Right hindlimb (tissue), 1 donor: ENCODE measurements at regions not wholly inside any gene's neighbourhood (a gene's known extent, or its start where the extent isn't known, plus 50 kb on each side); places are given as distances from the start of the nearest gene placed in this dataset.

Experiments used
- DNase-seq: peaks from one replicate; pipeline ENCODE4 v3.0.0-alpha.2; 2018

DNA sequence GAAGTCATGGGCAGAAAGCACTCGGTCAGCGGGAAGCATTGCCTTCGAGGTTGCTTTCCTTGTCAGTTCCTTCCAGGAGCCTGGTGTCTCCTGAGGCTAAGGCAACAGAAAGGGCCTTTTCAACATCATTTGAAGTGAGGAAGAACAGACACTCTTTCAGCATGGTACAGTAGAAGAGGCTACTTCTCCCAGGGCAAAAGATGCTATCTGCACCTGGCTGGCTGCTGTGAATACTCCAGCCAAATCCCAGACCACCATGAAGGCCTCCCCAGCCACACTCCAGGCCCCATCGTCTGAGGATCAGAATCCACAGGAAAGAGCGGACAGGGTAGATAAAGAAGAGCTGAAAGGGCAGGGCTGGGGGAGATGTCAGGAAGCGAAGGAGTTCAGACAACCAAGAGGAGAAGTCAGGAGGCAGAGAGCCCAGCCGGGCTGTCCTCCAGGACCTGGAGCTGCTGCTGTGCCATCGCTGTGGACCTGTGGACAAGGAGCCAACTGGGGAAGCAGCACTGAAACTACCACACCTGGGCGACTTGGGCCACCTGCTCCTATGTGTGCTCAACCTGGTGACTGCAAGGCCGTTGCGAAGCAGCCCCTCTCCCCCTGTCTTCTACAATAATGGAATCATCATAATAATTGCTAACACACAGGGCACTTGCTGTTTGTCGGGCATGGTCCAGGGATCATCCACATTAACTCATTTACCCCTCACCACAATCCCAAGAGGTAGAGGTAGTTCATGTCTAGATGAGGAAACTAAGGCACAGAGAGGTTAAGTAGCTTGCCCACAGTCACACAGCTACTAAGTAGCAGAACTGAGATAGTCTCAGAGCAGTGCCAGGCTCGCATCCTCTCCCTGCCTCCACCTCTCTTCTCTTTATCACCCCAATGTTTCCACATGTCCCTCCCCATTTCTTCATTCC, 88.0 kb upstream of the ZBTB40 start:
- DNase-seq: no peak

DNA sequence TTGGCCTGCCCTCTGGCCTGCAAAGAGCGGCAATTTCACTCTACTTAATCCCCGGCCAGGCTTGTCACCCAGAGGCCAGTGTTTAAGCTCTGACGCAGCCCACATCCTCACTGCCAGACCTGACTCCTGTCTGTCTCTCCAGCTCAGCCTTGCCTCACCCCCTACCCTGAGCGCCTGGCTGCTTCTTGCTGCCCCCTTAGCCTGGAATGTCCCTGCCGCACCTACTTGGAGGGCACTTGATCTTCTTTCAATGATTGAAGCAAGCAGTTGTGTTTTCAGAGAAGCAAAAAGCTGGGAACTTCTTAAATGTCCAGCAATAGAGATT, 87.4 kb upstream of the ZBTB40 start:
- no peak for DNase-seq

DNA sequence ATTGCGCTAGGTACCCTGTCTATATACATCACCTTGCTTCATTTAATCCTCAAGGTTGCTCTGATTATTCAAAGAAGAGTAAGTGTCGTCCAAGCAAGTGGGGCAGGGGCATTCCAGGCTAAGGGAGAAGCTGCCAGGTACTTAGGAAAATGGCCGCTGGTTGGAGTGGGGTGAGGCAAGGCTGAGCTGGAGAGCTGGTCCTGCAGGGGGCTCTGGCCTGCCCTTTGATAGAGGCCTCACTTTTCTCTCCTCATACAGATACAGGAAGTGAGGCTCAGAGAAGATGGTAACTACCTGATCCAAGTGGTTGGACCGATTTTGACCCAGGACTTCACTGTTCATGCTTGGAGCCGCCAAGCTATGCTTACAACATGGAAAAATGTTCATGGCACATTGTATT, 86.9 kb upstream of the ZBTB40 start:
- no peak for DNase-seq

DNA sequence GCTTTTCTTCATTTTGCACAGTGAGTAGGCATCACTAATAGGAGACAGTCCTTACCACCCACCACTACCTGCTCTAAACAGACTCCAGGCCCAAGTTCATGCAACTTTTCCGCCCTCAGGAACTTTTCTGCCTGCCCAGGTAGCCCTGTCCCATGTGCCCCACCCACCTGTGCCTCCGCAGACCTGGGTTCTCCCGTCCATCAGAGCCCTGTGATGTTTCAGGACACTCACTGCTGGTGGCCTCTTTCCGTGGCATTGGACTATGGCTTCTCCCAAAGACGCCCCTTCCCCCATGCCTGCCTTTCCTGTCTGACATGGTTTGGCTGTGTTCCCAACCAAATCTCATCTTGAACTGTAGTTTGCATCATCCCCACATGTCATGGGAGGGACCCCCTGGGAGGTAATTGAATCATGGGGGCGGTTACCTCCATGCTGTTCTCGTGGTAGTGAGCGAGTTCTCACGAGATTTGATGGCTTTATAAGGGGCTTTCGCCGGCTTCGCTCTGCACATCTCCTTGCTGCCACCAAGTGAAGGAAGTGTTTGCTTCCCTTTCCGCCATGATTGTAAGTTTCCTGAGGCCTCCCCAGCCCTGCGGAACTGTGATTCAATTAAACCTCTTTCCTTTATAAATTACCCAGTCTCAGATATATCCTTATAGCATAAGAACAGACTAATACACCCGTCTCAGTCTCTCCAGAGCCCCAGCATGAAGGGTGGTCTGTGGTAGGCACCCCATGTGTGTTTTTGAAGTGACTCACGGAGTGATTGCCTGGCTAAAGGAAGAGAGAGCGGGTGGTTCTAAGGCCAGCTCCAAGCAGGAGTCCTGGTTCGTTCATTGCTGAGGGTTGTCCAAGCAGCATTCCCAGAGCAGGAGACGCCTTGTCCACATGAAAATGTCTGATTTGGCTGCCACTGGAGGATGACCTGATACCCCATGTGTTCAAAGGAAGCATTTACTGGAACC, 86.0 kb upstream of the ZBTB40 start:
- DNase-seq: no peak

DNA sequence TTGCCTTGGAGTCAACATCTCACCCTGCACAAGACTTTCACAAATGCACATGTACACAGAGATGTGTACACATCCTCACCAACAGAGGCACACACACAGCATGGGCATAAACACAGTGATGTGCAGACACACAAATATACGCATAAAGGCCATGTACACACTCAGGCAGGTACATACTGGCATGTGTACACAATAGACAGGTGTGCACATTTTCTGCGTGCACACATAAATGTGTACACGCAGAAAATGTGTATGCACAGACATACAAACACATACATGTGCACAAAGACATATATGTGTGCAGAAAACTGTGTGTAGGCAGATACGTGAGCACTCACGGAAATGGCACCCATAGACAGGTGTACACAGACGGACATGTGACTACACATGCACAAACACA, 85.3 kb upstream of the ZBTB40 start:
- DNase-seq: no peak

DNA sequence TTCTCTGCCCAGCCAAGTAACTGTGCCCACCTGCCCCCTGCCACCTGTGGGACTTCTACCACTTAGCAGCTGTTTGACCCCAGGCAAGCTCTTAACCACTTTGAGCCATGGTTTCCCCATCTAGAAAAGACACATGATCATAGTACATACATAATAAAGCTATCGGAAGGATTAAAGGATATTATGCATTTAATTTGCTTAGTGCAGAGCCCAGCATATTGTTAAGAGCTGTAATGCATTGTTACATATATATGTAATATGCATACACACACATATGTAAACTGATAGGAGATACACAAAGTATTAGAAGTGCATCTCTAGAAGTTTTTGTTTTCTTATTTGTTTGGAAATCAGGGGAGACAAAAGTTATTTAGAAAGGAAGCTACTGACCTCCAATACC, 83.5 kb upstream of the ZBTB40 start:
- DNase-seq: no peak

DNA sequence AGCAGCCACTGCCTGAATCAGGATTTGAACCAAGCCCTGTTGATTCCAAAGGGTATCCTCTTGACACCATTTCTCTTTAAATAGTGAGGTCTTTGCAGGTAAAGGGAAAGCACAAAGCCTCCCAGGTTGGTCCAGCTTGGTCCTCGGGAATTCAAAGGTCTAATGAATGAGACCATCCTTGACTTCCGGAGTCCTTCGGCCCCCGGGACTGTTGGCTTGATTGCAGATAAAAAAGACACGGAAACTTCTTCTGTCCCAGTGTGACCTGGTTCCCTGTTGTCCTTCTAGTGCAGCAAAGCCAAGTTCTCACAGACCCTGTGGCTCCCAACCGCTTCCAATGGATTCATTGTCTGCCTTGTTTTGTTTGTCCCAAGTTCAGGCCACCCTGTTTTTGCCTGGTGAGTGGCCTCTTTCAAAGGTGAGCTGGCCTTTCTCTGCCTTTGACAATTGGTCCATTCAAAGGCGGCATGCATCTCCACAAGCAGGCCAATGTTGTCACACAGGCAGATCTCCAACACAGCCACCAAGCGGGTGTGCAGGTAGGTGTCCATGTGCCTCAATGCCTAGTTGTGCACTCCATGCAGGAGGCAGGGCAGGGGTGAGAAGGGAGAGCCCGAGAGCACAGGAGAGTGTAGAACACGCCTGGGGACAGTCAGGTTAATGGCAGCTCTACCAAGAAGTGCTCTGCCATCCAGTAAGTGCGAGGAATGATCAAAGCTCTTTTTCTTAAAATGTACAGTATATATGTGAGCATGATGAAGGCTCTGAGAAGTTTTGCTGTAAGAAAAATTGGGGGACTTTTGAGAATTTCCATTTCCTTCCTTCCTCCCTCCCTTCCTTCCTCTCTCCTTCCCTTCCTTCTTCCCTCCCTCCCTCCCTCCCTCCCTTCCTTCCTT, 82.1 kb upstream of the ZBTB40 start:
- no peak for DNase-seq

DNA sequence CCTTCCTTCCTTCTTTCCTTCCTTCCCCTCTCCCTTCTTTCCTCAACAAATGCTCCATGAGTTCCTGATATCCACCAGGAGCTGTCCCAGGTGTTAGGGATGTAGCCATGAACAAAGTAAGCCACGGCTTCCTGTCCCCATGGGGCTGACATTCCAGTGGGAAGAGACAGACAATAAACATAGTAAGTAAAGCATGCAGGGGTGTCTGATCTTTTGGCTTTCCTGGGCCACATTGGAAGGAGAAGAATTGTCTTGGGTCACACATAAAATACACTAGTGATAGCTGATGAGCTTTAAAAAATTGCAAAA, 81.5 kb upstream of the ZBTB40 start:
- DNase-seq: no peak

DNA sequence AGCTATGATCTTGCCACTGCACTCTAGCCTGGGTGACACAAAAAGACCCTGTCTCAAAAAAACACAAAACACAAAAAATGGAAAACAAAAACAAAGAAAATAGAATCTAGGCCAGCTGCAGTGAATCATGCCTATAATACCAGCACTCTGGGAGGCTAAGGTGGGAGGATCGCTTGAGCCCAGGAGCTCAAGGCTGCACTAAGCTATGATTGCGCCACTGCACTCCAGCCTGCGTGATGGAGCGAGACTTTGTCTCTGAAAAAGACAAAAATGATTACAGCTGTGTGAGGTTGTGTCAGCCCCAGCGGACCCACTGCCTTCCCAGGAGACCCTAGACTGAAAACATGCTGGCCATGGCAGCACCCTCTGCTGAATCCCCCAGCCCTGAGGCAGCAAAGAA, 80.2 kb upstream of the ZBTB40 start:
- DNase-seq: no peak

DNA sequence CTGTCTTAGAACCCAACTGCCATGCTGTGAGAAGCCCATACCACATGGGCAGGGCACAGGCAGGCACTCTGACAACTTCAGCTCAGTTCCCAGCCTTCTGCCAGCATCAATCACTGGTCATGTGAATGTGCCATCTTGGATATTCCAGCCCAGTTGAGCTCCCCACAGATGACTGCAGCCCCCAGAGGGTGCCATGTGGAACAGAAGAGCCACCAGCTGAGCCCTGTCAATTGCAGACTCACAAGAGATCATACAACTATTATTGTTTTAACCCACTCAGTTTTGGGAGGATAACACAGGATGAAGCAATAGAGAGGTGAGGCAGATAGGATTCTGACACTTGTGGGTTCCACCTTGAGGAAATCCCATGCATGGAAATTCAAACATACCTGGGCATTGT, 78.4 kb upstream of the ZBTB40 start:
- no peak for DNase-seq

DNA sequence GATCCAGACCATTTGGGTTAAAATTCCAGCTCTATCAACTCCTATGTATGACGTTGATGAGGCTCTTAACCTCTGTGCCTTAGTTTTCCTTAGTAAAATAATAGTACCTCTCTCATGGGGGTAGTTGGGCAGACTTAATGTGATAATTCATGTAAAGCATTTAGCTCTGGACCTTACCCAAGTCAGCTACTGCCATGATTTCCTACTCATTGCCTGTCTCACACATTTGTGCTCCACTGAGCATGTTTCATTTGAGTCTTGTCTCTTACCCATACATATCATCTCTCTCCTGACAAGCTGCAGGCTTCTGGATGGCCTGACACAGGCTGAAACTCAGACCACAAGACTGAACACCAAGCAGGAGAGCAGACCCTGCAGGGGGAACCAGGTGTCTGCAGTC, 77.7 kb upstream of the ZBTB40 start:
- DNase-seq: no peak

DNA sequence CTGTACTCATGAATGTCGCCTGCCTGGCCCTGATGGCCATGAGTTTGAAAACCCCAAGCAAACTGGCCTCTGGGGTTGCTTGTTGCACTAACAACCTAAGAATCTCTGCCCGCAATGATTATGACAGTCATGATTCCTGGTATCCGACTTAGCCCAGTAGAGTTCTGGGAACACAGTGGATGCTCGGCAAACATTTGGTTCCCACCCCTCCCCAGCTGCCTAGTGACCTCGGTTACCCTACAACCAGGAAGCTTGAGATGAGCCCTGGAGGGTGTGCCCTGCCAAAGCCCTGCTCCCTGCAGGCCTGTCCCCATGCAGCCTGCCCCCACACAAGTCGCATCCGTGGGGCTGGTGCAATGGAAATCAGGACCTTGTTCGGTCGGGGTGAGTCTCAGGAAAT, 76.0 kb upstream of the ZBTB40 start:
- no peak for DNase-seq

DNA sequence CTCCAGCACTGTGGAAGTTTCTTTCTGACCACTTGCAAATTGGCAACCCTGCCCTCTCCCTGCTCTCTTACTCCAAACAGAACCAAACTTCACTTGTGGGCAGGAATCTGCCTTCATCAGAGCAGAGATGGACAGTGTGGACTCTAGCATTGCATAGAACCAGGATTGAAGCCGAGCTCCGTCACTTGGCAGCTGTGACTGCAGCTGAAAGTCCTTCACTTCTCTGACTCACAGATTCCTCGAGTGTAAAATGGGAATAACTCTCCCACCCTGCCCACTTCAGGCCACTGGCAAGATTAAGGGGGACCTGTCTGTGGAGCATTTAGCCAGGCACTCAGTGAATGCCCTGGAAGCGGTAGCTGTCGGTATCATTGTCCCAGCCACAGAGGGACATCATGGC, 75.7 kb upstream of the ZBTB40 start:
- no peak for DNase-seq

DNA sequence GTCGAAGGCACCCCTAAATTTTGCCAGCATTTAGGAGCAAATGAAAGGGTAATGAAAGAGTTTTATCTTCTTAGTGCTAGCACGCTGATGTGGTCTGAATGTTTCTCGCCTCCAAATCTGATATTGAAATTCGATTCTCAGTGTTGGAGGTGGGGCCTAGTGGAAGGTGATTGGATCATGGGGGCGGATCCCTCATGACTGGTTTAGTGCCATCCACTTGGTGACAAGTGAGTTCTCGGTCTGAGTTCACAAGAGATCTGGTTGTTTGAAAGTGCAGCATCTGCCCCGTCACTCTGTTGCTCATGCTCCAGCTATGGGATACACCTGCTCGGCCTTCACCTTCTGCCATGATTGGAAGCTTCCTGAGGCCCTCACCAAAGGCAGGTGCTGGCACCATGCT, 75.1 kb upstream of the ZBTB40 start:
- no peak for DNase-seq

DNA sequence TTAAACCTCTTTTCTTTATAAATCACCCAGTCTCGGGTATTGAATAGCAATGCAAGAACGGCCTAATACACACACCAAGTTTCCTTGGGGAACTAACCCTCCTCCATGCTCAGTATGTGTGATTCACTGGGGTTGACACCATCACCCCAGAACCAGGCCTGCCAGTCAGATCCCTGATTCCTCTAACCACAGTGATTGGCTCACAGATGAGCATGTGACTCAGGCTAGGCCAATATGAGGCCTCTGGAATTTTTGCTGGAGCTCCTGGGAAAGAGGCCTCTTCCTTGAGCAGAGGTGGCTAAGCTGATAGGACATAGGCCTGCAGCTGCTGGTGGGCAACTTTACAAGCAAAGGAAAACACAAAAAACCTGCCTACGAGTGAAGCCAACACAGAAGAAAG, 74.7 kb upstream of the ZBTB40 start:
- DNase-seq: no peak

DNA sequence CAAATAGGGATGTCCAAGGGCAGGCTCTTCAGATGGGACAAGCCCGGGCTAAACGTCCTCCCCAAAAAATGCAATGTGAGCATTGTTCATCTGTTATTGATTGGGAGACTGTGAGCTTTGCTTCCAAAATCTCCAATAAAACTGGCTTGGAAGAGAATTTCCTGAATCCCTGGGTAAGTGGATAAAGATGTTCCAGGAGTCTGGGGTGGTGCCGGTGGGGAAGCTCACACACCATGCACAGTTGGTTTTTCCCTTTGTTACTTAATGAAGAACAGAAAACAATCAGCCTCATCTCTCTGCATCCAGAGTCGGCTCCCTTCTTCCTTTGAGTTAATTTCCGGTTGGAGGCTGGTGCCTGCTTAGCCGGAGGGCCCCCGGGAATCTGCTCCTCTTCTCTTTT, 72.1 kb upstream of the ZBTB40 start:
- DNase-seq: no peak

DNA sequence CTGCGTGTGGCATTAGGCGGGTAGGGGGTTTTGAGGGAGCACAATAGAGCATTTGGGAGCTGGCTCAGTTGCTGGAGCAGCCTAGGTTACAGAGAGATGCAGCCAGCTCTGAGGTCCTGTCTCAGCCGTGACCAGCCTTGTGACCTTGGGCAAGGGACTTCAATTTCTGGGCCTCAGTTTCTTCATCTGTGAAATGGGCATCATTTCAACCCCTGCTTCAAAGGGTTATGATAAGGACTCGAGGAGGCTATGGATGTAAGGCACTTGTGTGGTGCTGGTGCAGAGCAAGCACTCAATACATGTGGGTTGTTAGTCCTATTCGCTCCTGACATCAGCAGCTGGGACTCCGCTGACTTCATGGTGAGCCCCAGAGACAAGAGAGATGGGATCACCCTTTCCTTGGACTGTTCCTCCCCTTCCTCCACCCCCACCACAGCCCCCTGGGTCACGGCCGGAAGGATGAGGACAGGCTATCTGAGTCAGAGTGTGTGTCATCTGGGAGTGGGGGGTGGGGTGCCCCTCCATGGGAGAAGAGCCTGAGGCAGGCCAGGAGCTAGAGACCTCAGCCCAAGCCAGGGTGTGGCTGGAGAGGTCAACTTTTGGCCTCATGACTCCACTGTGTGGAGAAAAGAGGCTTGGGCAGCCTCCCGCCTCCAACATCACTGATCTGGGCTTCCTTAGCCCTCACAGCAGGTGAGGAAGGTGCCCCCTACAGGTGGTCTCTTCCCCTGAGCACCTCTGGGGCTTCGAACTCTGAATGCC, 71.4 kb upstream of the ZBTB40 start:
- DNase-seq: no peak

DNA sequence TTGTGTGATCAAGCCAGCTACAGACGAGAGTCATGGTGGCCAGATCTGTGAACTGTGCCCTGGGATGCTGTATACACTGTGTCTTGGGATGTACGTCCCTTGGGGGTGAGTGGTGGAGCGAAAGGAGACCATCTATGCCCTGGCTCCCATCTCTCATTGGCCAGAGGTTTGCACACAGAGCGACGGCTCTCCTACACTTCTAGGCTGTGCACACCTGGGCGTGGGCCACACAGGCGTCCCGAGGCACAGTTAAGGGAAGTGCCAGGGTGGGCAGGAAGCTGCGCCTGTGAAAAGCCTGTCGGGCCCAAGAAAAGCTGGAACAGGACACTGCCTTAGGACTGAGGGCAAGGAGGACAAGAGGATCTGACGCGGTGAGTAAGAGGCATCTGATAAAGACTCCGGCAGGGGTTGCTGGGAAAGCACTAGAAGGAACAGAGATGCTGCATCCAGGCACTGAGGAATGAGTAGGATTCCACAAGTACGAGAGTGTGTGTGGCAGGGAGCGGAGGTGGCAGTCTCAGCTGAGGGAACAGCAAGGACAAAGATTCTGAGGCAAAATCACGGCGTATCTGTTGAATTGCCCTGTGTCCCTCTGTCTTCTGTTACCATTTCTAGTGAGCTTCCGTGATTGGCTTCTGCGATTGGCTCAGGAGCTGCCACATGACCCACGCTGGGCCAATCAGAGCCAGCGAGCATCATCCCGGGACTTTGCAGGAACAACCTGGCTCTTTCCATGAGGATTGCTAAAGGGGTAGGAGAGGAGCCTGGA, 67.9 kb upstream of the ZBTB40 start:
- no peak for DNase-seq

DNA sequence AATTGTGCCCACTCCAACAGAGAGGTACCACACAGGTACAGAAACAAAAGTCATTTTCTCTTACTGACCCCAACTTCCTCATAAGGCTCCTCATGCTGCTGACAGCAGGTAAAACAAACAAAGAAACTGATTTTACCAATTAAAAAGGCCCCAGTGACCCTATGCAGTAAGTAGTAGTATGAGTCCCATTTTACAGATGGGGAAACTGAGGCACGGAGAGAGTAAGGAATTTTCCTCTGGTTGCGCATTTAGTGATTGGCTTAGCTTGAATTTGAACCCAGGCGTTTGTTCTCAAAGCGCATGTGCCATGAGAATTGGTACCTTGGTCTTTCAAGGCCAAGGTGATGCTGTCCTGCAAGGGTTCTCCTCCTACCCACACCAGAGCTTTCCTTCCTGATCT, 66.1 kb upstream of the ZBTB40 start:
- DNase-seq: no peak

DNA sequence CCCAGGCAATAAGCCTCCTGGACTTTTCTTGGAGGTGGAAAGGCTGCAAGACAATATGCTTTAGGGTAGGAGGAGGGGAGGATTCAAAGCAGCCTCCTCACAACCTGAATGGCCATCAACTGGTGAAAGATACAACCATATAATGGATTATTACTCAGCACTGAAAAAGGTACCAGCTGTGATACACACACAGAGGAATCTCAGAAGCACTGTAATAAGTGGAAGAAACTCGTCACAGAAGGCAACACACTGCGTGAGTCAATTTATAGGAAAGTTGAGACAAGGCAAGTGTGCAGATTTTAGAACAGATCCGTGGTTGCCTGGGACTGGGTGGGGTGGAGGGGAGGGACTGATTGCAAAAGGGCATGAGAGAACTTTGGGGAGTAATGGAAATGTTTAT, 64.9 kb upstream of the ZBTB40 start:
- no peak for DNase-seq

DNA sequence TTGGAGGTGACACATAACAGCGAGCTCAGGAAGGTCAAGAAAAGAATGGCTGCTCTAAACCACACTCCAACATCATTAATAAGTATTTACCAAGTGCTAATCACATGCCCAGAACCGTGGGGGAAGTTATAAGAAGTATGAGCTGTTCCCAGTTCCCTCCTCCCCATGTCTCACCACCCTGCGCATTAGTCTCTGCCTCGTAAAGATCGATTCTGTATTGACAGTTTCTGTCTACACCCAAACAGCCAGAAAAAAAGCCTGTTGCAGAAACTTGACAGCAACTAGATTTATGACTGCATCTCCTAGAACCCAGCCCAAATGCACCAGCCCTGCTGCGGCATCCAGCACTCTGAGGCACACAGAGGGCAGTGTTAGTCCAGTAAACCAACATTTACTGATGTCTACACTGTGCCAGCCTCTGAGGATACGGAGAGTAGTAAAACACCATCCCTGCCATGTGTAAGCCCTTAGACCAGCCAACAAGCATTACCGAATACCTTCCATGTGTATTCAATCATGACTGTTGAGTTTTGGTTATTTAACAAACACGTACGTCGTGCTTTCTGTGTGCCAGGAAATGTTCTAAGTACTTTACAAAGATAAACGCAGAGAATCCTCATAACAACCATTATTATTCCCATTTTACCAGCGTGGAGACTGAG, 63.6 kb upstream of the ZBTB40 start:
- DNase-seq: no peak
